PFSK-1 (cell line): ENCODE measurements at regions not wholly inside any gene's neighbourhood (a gene's known extent, or its start where the extent isn't known, plus 50 kb on each side); places are given as distances from the start of the nearest gene placed in this dataset.

Experiments
- FOXP2 ChIP-seq: optimal IDR thresholded peaks from 2 replicates; pipeline ENCODE3; 2011; ENCODE audit warnings: borderline replicate concordance, control low read depth, inconsistent platforms; ENCODE audit not compliant: insufficient read depth; ENCODE audit errors: extremely low read length, extremely low read depth
- POLR2AphosphoS5 ChIP-seq: IDR thresholded peaks from 2 replicates; pipeline ENCODE4 v1.6.1; 2012; ENCODE audit warnings: low read depth, mild to moderate bottlenecking, control low read depth, low read length, moderate library complexity
- SIN3A ChIP-seq: IDR thresholded peaks from 2 replicates; pipeline ENCODE4 v1.6.1; 2012; ENCODE audit warnings: mild to moderate bottlenecking, low read length, moderate library complexity, borderline replicate concordance; ENCODE audit not compliant: insufficient read depth
- TAF1 ChIP-seq: IDR thresholded peaks from 2 replicates; pipeline ENCODE4 v1.6.1; 2012; ENCODE audit warnings: low read length, control low read depth, borderline replicate concordance; ENCODE audit not compliant: insufficient read depth
- TF ChIP-seq, protein P1 (sequence below), 2 experiments: IDR thresholded peaks; 2 replicates each; pipeline versions ENCODE4 v1.6.1 to v1.8.0; 2011 to 2012; ENCODE audit warnings: low read depth in 2 of 2, low read length in 2 of 2, control low read depth in 1 of 2, inconsistent platforms in 1 of 2, mild to moderate bottlenecking in 1 of 2, moderate library complexity in 1 of 2; ENCODE audit not compliant: insufficient read depth in 1 of 2

DNA sequence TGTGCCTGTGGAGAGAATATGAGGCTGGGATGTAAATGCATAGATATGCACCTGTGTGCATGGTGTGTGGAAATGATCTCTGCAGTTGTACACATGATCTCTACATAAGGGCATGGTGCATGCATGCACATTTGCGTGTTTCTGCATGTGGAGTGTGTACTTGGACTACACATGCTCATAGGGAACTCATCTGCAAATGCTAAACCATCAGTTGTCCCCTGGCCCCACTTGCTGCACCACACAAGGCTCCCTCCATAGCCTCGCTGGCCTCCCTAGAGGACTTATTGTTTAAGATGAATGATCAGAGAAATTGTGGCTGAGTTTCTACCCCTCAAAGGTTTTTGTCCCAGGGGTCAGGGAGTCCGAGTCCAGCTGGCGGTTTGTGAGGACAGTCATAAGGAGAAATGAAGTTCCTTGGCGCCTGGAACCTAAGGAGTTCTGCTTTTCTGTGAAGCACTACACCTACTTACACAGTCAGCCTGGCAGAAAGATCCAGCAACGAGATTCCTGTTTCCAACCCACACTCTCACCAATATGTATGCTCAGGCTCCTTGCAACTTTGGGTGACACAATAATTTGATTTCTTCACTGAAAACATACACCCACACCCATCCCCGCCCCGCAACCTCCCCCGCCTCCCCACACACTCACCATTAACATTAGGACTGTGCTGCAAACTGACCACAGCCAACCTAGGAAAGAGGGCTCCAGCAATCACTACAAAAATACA, 79.9 kb upstream of the CPEB4 start:
- TF ChIP-seq, protein P1, sequence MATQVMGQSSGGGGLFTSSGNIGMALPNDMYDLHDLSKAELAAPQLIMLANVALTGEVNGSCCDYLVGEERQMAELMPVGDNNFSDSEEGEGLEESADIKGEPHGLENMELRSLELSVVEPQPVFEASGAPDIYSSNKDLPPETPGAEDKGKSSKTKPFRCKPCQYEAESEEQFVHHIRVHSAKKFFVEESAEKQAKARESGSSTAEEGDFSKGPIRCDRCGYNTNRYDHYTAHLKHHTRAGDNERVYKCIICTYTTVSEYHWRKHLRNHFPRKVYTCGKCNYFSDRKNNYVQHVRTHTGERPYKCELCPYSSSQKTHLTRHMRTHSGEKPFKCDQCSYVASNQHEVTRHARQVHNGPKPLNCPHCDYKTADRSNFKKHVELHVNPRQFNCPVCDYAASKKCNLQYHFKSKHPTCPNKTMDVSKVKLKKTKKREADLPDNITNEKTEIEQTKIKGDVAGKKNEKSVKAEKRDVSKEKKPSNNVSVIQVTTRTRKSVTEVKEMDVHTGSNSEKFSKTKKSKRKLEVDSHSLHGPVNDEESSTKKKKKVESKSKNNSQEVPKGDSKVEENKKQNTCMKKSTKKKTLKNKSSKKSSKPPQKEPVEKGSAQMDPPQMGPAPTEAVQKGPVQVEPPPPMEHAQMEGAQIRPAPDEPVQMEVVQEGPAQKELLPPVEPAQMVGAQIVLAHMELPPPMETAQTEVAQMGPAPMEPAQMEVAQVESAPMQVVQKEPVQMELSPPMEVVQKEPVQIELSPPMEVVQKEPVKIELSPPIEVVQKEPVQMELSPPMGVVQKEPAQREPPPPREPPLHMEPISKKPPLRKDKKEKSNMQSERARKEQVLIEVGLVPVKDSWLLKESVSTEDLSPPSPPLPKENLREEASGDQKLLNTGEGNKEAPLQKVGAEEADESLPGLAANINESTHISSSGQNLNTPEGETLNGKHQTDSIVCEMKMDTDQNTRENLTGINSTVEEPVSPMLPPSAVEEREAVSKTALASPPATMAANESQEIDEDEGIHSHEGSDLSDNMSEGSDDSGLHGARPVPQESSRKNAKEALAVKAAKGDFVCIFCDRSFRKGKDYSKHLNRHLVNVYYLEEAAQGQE (IDR thresholded peaks at IDR 0.05; ENCODE audit: insufficient read depth in 1 of 2, low read depth in 2 of 2, low read length in 2 of 2), result no peak
- TF ChIP-seq TAF1 (no peak), POLR2AphosphoS5 (no peak), FOXP2 (no peak), SIN3A (no peak)

DNA sequence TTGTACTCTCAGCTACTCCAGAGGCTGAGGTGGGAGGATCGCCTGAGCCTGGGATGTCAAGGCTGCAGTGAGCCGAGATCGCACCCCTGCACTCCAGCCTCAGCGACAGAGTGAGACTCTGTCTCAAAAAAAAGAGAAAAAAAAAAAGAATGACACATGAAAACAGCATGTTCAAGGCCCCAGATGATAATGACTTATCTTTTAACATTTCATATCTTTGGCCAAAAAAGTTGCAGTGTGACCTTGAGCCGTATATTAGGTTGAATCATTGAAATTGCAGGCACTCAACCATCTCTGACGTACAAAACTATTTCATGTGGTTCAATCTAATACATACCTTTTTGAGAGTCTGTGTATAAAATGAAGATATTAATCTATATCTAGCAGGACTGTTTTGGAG, 79.1 kb upstream of the CPEB4 start:
- TF ChIP-seq TAF1 (no peak), FOXP2 (no peak), SIN3A (no peak), POLR2AphosphoS5 (no peak)
- TF ChIP-seq, protein P1 (IDR thresholded peaks at IDR 0.05; ENCODE audit: insufficient read depth in 1 of 2, low read depth in 2 of 2, low read length in 2 of 2), result no peak

DNA sequence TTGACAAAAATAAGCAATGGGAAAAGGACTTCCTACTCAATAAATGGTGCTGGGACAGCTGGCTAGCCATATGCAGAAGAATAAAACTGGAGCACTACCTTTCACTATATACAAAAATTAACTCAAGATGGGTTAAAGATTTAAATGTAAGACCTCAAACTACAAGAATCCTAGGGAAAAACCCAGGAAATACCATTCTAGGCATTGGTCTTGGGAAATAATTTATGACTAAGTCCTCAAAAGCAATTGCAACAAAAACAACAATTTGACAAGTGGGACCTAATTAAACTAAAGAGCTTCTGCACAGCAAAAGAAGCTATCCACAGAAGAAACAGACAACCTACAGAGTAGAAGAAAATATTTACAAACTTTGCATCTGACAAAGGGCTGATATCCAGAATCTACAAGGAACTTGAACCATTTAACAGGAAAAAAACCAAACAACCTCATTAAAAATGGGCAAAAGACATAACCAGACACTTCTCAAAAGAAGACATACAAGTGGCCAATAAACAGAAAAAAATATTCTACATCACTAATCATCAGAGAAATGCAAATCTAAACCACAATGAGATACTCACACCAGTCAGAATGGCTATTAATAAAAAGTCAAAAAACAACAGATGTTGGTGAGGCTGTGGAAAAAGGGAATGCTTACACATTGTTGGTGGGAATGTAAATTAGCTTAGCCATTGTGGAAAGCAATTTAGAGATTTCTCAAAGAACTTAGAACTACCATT, 75.2 kb upstream of the CPEB4 start:
- TF ChIP-seq TAF1 (no peak), FOXP2 (no peak), SIN3A (no peak), POLR2AphosphoS5 (no peak)
- TF ChIP-seq, protein P1 (IDR thresholded peaks at IDR 0.05; ENCODE audit: insufficient read depth in 1 of 2, low read depth in 2 of 2, low read length in 2 of 2), result no peak

DNA sequence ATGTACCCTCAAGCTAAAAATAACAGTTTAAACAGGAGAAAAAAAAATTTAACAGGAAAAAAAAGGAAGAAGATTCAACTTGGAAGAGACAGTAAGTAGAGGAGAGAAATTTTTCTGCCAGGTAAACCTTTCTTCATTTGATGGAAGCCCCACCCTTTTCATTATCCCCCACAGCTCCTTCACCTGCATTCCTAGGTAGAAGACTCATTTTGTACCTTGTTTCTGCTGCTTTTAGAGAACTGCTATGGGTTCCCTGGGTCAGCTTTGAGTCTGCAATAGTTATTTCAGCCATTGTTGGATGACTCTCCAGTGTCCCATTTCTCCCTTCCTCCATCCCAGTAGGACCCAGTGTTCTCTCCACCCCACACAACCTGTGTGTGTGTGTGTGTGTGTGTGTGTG, 74.1 kb upstream of the CPEB4 start:
- TF ChIP-seq POLR2AphosphoS5 (no peak), TAF1 (no peak), FOXP2 (no peak), SIN3A (no peak)
- TF ChIP-seq, protein P1 (IDR thresholded peaks at IDR 0.05; ENCODE audit: insufficient read depth in 1 of 2, low read depth in 2 of 2, low read length in 2 of 2), result no peak
